SK-N-SH (cell line): ENCODE measurements at regions not wholly inside any gene's neighbourhood (a gene's known extent, or its start where the extent isn't known, plus 50 kb on each side); places are given as distances from the start of the nearest gene placed in this dataset.

Source experiments
- CTCF ChIA-PET: fragments of 300-600, 350-600 bp; formaldehyde crosslinking; extraction: SDS; loops from one replicate; lab custom pipeline; 2021; lab: Yijun Ruan, JAX
- POLR2A ChIA-PET: fragments of 350-600 bp; sonication (Branson Sonifier 250); formaldehyde crosslinking; extraction: SDS; loops from one replicate; lab custom pipeline; 2020; ENCODE audit warnings: antibody characterized with exemption, inconsistent platforms; lab: Yijun Ruan, JAX
- DNase-seq: peaks from one replicate; pipeline ENCODE4 v3.0.0; 2012
- H2AFZ ChIP-seq: fragments of 200-600 bp; sonication (generic); 2 replicates; pipeline ENCODE4 v1.8.1; 2016; ENCODE audit warnings: antibody characterized with exemption, mild to moderate bottlenecking, low read depth
- H3F3A ChIP-seq: fragments of 200-600 bp; sonication (generic); replicated peaks from 2 replicates; pipeline ENCODE3; 2016; ENCODE audit warnings: antibody characterized with exemption, mild to moderate bottlenecking; ENCODE audit not compliant: insufficient read depth
- H3K27ac ChIP-seq, 2 experiments: fragments of 200-500 bp in 1 of 2; fragments of 200-600 bp in 1 of 2; sonication (Bioruptor generic) in 1 of 2; sonication (generic), shearing (Covaris generic) in 1 of 2; 2 replicates each; pipeline versions ENCODE4 v1.5.1 to v1.6.1; 2014 to 2016; ENCODE audit warnings: low read depth in 2 of 2, inconsistent platforms in 1 of 2, low read length in 1 of 2, mild to moderate bottlenecking in 1 of 2, mixed read lengths in 1 of 2
- H3K27me3 ChIP-seq: fragments of 200-600 bp; sonication (generic), shearing (Covaris generic); 2 replicates; pipeline ENCODE4 v1.6.1; 2016; ENCODE audit warnings: mixed run types; ENCODE audit not compliant: insufficient read depth
- H3K36me3 ChIP-seq, 2 experiments: fragments of 200-500 bp in 1 of 2; fragments of 200-600 bp in 1 of 2; sonication (Bioruptor generic) in 1 of 2; sonication (generic) in 1 of 2; replicated peaks in 1 of 2; 2 replicates each; pipeline versions ENCODE3 to v1.5.1; 2014 to 2016; ENCODE audit warnings: low read length in 1 of 2, mild to moderate bottlenecking in 1 of 2; ENCODE audit not compliant: insufficient read depth in 2 of 2, control insufficient read depth in 1 of 2
- H3K4me1 ChIP-seq, 2 experiments: fragments of 200-500 bp in 1 of 2; fragments of 200-600 bp in 1 of 2; sonication (Bioruptor generic) in 1 of 2; sonication (generic), shearing (Covaris generic) in 1 of 2; 2 replicates each; pipeline versions ENCODE4 v1.5.1 to v1.6.1; 2014 to 2016; ENCODE audit warnings: low read depth in 1 of 2, low read length in 1 of 2, mixed run types in 1 of 2; ENCODE audit not compliant: insufficient read depth in 2 of 2, control insufficient read depth in 1 of 2
- H3K4me2 ChIP-seq: fragments of 200-600 bp; sonication (generic), shearing (Covaris generic); 2 replicates; pipeline ENCODE4 v1.6.1; 2017; ENCODE audit warnings: mixed run types
- H3K4me3 ChIP-seq, 2 experiments: fragments of 200-500 bp in 1 of 2; fragments of 200-600 bp in 1 of 2; sonication (Bioruptor generic) in 1 of 2; sonication (generic), shearing (Covaris generic) in 1 of 2; 2 replicates each; pipeline versions ENCODE4 v1.5.1 to v1.8.1; 2014 to 2016; ENCODE audit warnings: low read depth in 2 of 2, inconsistent platforms in 1 of 2, low read length in 1 of 2, mild to moderate bottlenecking in 1 of 2, mixed read lengths in 1 of 2, moderate library complexity in 1 of 2
- H3K79me2 ChIP-seq: fragments of 200-600 bp; sonication (generic); 2 replicates; pipeline ENCODE4 v1.8.1; 2017; ENCODE audit warnings: mild to moderate bottlenecking; ENCODE audit not compliant: insufficient read depth
- H3K9ac ChIP-seq: fragments of 200-600 bp; sonication (generic); 2 replicates; pipeline ENCODE4 v1.6.1; 2017; ENCODE audit warnings: mixed run types
- H3K9me2 ChIP-seq: fragments of 200-600 bp; sonication (generic); 2 replicates; pipeline ENCODE4 v1.6.1; 2017; ENCODE audit warnings: mixed run types
- H3K9me3 ChIP-seq: fragments of 200-600 bp; sonication (generic); 2 replicates; pipeline ENCODE4 v1.6.1; 2017; ENCODE audit warnings: mixed run types, mild to moderate bottlenecking, moderate library complexity
- H4K20me1 ChIP-seq: fragments of 200-600 bp; sonication (generic); 2 replicates; pipeline ENCODE4 v1.6.1; 2017; ENCODE audit warnings: mild to moderate bottlenecking, mixed run types; ENCODE audit not compliant: insufficient read depth
- CHD2 ChIP-seq: fragments of 150-350 bp; IDR thresholded peaks from 2 replicates; pipeline ENCODE4 v1.6.1; 2018; ENCODE audit warnings: low read length; ENCODE audit not compliant: partially characterized antibody
- FOSL2 ChIP-seq: IDR thresholded peaks from 2 replicates; pipeline ENCODE4 v1.4.0; 2012; ENCODE audit warnings: low read depth, mild to moderate bottlenecking, moderate library complexity, borderline replicate concordance
- FOXJ3 ChIP-seq: sonication (generic); formaldehyde crosslinking; IDR thresholded peaks from 2 replicates; pipeline ENCODE4 v1.5.1; 2020; ENCODE audit warnings: mild to moderate bottlenecking, missing genetic modification reagents
- FOXM1 ChIP-seq: IDR thresholded peaks from 2 replicates; pipeline ENCODE4 v1.4.0; 2012; ENCODE audit warnings: low read depth, mild to moderate bottlenecking
- GABPA ChIP-seq: IDR thresholded peaks from 2 replicates; pipeline ENCODE4 v1.4.0; 2012; ENCODE audit warnings: low read depth, mild to moderate bottlenecking
- NRF1 ChIP-seq: IDR thresholded peaks from 2 replicates; pipeline ENCODE4 v1.6.1; 2012; ENCODE audit warnings: low read depth, mild to moderate bottlenecking, low read length
- RAD21 ChIP-seq: IDR thresholded peaks from 2 replicates; pipeline ENCODE4 v1.6.1; 2012; ENCODE audit warnings: mild to moderate bottlenecking, low read length
- RFX5 ChIP-seq: IDR thresholded peaks from 2 replicates; pipeline ENCODE4 v1.6.1; 2012; ENCODE audit warnings: mild to moderate bottlenecking, improper control_type of control experiment, low read length
- SIN3A ChIP-seq: IDR thresholded peaks from 2 replicates; pipeline ENCODE4 v1.6.1; 2012; ENCODE audit warnings: low read depth, mild to moderate bottlenecking, low read length, moderate library complexity, borderline replicate concordance
- SMC3 ChIP-seq: IDR thresholded peaks from 2 replicates; pipeline ENCODE4 v1.6.1; 2012; ENCODE audit warnings: low read depth, low read length, improper control_type of control experiment
- TAF1 ChIP-seq: IDR thresholded peaks from 2 replicates; pipeline ENCODE4 v1.6.1; 2012; ENCODE audit warnings: low read depth, mild to moderate bottlenecking, low read length, moderate library complexity, borderline replicate concordance
- YY1 ChIP-seq: IDR thresholded peaks from 2 replicates; pipeline ENCODE4 v1.4.0; 2012; ENCODE audit warnings: low read depth, mild to moderate bottlenecking
- WGBS: methylation state at CpG from one replicate; pipeline ENCODE4 v1.1.6; 2017; ENCODE audit warnings: low lambda C conversion rate; 5-methylcytosine and 5-hydroxymethylcytosine counted together
- TF ChIP-seq, protein P1 (sequence below): fragments of 200-600 bp; sonication (generic); IDR thresholded peaks from 2 replicates; pipeline ENCODE4 v1.6.1; 2017; ENCODE audit warnings: antibody characterized with exemption, mild to moderate bottlenecking, moderate library complexity

DNA sequence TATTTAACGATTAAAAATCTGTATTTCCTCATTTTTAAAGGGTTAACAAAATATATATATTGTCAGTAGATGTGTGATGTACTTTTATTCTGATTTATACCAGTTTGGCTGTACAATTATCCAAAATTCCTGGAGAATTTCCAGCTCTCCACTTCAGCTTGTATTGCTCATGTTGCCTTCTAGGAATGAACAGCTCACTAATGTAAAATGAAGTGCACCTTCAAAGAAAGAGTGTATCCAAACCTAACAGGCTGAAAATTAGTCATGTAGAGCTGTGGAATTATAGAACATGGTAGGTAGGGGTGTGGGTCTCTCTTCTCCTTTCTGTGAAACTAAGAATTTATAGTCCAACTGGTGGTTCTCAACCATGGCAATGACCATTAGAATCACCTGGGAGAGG, 362.0 kb downstream of the ETNK1 start:
- Histone ChIP-seq H3K79me2 (no peaks in the 10 kb centered on the region), H2AFZ (no peak overlapping the region), H3K4me2 (no peak overlapping the region), H3F3A (no peaks in the 10 kb centered on the region), H3K4me3 (no peak overlapping the region), H3K27me3 (no peaks in the 10 kb centered on the region), H3K9ac (no peak overlapping the region), H3K36me3 (no peaks in the 10 kb centered on the region), H3K9me3 (no peaks in the 10 kb centered on the region), H3K9me2 (no peaks in the 10 kb centered on the region), H3K4me1 (no peaks in the 10 kb centered on the region), H3K27ac (no peak overlapping the region), H4K20me1 (no peaks in the 10 kb centered on the region)
- 31% methylated on average over 1 of the region's 1 CpG for WGBS
- TF ChIP-seq NRF1 (no peak), SMC3 (no peak), YY1 (no peak), CHD2 (no peak)
- TF ChIP-seq, protein P1, sequence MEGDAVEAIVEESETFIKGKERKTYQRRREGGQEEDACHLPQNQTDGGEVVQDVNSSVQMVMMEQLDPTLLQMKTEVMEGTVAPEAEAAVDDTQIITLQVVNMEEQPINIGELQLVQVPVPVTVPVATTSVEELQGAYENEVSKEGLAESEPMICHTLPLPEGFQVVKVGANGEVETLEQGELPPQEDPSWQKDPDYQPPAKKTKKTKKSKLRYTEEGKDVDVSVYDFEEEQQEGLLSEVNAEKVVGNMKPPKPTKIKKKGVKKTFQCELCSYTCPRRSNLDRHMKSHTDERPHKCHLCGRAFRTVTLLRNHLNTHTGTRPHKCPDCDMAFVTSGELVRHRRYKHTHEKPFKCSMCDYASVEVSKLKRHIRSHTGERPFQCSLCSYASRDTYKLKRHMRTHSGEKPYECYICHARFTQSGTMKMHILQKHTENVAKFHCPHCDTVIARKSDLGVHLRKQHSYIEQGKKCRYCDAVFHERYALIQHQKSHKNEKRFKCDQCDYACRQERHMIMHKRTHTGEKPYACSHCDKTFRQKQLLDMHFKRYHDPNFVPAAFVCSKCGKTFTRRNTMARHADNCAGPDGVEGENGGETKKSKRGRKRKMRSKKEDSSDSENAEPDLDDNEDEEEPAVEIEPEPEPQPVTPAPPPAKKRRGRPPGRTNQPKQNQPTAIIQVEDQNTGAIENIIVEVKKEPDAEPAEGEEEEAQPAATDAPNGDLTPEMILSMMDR: no peak
- ChIA-PET CTCF (no interaction called here), POLR2A (no interaction called here)
- DNase-seq: no peak

DNA sequence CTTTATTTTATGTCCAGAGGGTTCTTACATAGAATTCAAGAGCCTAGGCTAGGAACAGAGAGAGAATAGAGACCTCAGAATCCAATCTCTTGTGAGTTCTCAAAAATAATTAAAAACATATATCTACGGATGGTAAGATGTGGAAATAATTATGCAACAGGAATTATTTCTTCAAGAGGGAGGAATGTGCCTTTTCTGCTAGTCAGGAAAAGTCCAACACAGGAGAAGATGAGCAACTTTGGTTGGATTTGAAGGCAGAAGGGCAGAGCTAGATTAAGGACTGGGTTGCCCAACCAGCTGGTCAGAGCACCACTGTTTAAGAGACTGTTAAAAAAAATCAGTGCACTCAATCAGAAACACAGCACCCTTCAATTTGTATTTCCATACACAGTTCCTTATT, 365.5 kb downstream of the ETNK1 start:
- no peaks in the 10 kb centered on the region for H4K20me1 ChIP-seq
- TF ChIP-seq SMC3: no peak
- no peak for TF ChIP-seq GABPA
- TF ChIP-seq TAF1: no peak
- no peak for TF ChIP-seq RAD21
- TF ChIP-seq SIN3A: no peak
- TF ChIP-seq, protein P1: no peak
- TF ChIP-seq FOSL2: no peak
- no peak for TF ChIP-seq RFX5
- TF ChIP-seq FOXJ3: no peak
- no peak for TF ChIP-seq FOXM1
- TF ChIP-seq NRF1: no peak
- peaks cover 0 to 4% of the 10 kb centered on the region in 2 experiments; a peak in 2 of 4 replicates for H3K4me1 ChIP-seq
- POLR2A ChIA-PET: no interaction called here
- H3K36me3 ChIP-seq: no peaks in the 10 kb centered on the region
- 37% methylated on average over 1 of the region's 1 CpG for WGBS
- no peak overlapping the region for H3K9ac ChIP-seq
- no peaks in the 10 kb centered on the region for H3K27me3 ChIP-seq
- no peaks in the 10 kb centered on the region for H3K79me2 ChIP-seq
- H3K4me2 ChIP-seq: no peak overlapping the region
- H3F3A ChIP-seq: no peaks in the 10 kb centered on the region
- H3K4me3 ChIP-seq: no peak overlapping the region
- no peak overlapping the region for H3K27ac ChIP-seq
- H2AFZ ChIP-seq: no peak overlapping the region
- CTCF ChIA-PET: interaction anchor here (1.5 kb wide), 1 partner anchor 19 kb away, joined by 3 read pairs; no protein-coding TSS in a partner anchor
- no peaks in the 10 kb centered on the region for H3K9me2 ChIP-seq
- DNase-seq: no peak
- no peaks in the 10 kb centered on the region for H3K9me3 ChIP-seq
